Tibial nerve (tissue), 4 donors: ENCODE measurements at regions not wholly inside any gene's neighbourhood (a gene's known extent, or its start where the extent isn't known, plus 50 kb on each side); places are given as distances from the start of the nearest gene placed in this dataset.

ENCODE experiments used
- EP300 ChIP-seq, 2 donors: sonication (generic); formaldehyde crosslinking; IDR thresholded peaks; one replicate each; pipeline ENCODE4 v1.6.1; 2017; ENCODE audit warnings: antibody characterized with exemption in 2 of 2, mild to moderate bottlenecking in 1 of 2
- POLR2A ChIP-seq, 2 donors: fragments of 450-650 bp; IDR thresholded peaks; one replicate each; pipeline ENCODE4 v1.6.1; 2017; ENCODE audit warnings: antibody characterized with exemption in 2 of 2, mild to moderate bottlenecking in 2 of 2, moderate library complexity in 2 of 2
- TF ChIP-seq, protein P1 (sequence below), 5 experiments: fragments of 200-600 bp in 3 of 5; fragments of 450-650 bp in 2 of 5; sonication (generic) in 3 of 5; IDR thresholded peaks; one replicate each; pipeline ENCODE4 v1.5.1; 2016 to 2019; ENCODE audit warnings: antibody characterized with exemption in 5 of 5, mild to moderate bottlenecking in 3 of 5, moderate library complexity in 2 of 5

DNA sequence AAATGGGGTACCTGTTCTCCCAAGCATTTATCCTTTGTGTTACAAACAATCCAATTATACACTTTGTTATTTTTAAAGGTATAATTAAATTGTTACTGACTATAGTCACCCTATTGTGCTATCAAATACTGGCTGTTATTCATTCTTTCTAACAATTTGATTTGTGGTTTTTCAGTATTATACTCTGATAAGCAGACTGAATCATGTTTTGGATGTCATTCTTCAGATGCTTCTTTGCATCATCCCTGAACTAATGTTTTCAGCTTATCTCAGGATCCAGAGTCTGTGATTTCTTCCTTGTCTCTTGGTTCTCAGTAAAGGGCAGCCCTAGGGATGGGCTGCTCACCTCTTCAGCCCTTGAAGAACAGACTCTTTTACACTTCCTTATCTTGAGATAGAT lies 177.8 kb upstream of the SGCD start:
- TF ChIP-seq, protein P1, sequence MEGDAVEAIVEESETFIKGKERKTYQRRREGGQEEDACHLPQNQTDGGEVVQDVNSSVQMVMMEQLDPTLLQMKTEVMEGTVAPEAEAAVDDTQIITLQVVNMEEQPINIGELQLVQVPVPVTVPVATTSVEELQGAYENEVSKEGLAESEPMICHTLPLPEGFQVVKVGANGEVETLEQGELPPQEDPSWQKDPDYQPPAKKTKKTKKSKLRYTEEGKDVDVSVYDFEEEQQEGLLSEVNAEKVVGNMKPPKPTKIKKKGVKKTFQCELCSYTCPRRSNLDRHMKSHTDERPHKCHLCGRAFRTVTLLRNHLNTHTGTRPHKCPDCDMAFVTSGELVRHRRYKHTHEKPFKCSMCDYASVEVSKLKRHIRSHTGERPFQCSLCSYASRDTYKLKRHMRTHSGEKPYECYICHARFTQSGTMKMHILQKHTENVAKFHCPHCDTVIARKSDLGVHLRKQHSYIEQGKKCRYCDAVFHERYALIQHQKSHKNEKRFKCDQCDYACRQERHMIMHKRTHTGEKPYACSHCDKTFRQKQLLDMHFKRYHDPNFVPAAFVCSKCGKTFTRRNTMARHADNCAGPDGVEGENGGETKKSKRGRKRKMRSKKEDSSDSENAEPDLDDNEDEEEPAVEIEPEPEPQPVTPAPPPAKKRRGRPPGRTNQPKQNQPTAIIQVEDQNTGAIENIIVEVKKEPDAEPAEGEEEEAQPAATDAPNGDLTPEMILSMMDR (IDR thresholded peaks at IDR 0.05) = no peak
- TF ChIP-seq EP300 (IDR thresholded peaks at IDR 0.05) (no peak), POLR2A (IDR thresholded peaks at IDR 0.05) (no peak)
